IMR-90 (cell line): ENCODE measurements at regions not wholly inside any gene's neighbourhood (a gene's known extent, or its start where the extent isn't known, plus 50 kb on each side); places are given as distances from the start of the nearest gene placed in this dataset.

ENCODE experiments used
- ATAC-seq: fragments of 200-7000 bp; cut with Tn5 transposase; 2 replicates; pipeline ENCODE4 v1.9.1; 2020; ENCODE audit warnings: low read depth, mild to moderate bottlenecking, moderate library complexity
- BruUV-seq: library from RNA; stranded (reverse); fragments of 400-500 nt; replicated peaks from 2 replicates; lab custom pipeline; 2021; lab: Mats Ljungman, UMichigan
- CTCF ChIA-PET: fragments of 300-600 bp; formaldehyde crosslinking; extraction: SDS; loops from one replicate; lab custom pipeline; 2021; ENCODE audit warnings: antibody characterized with exemption; lab: Yijun Ruan, JAX
- POLR2A ChIA-PET: fragments of 300-600 bp; sonication (Branson Sonifier 250); formaldehyde crosslinking; loops from one replicate; lab custom pipeline; 2022; ENCODE audit warnings: antibody characterized with exemption; ENCODE audit not compliant: unreplicated experiment; lab: Charles Lee
- DNase-seq: peaks from one replicate; pipeline ENCODE4 v3.0.0; 2013
- H2AFZ ChIP-seq: replicated peaks from 2 replicates; pipeline ENCODE3; 2013; ENCODE audit warnings: low read length, mild to moderate bottlenecking; ENCODE audit not compliant: poor library complexity
- H2AK5ac ChIP-seq: 2 replicates; pipeline ENCODE4 v1.6.1; 2013; ENCODE audit warnings: low read depth, low read length, inconsistent platforms
- H2AK9ac ChIP-seq: replicated peaks from 2 replicates; pipeline ENCODE3; 2013; ENCODE audit warnings: mild to moderate bottlenecking, low read depth, low read length, moderate library complexity; ENCODE audit not compliant: poor library complexity
- H2BK120ac ChIP-seq: 2 replicates; pipeline ENCODE4 v1.6.1; 2013; ENCODE audit warnings: low read depth, low read length, inconsistent platforms
- H2BK15ac ChIP-seq: 3 replicates; pipeline ENCODE4 v1.6.1; 2013; ENCODE audit warnings: low read depth, low read length, inconsistent platforms
- H2BK20ac ChIP-seq: 2 replicates; pipeline ENCODE4 v1.6.1; 2013; ENCODE audit warnings: low read depth, mild to moderate bottlenecking, inconsistent platforms, low read length, moderate library complexity
- H2BK5ac ChIP-seq: 2 replicates; pipeline ENCODE4 v1.6.1; 2013; ENCODE audit warnings: mild to moderate bottlenecking, low read depth, low read length, inconsistent platforms; ENCODE audit not compliant: poor library complexity, severe bottlenecking
- H3K14ac ChIP-seq: replicated peaks from 2 replicates; pipeline ENCODE4 v1.6.1; 2013; ENCODE audit warnings: low read depth, low read length, inconsistent platforms
- H3K18ac ChIP-seq: 2 replicates; pipeline ENCODE4 v1.6.1; 2013; ENCODE audit warnings: low read depth, low read length, control low read depth
- H3K23ac ChIP-seq: 2 replicates; pipeline ENCODE4 v1.6.1; 2013; ENCODE audit warnings: low read depth, low read length, inconsistent platforms
- H3K27ac ChIP-seq: 2 replicates; pipeline ENCODE4 v1.5.1; 2013; ENCODE audit warnings: mild to moderate bottlenecking, control low read depth, low read length; ENCODE audit not compliant: insufficient read depth
- H3K27me3 ChIP-seq: 2 replicates; pipeline ENCODE4 v1.6.1; 2013; ENCODE audit warnings: low read length; ENCODE audit not compliant: control insufficient read depth, insufficient read depth
- H3K36me3 ChIP-seq: 2 replicates; pipeline ENCODE4 v1.6.1; 2013; ENCODE audit warnings: low read length, mixed read lengths; ENCODE audit not compliant: control insufficient read depth, insufficient read depth
- H3K4ac ChIP-seq: 2 replicates; pipeline ENCODE4 v1.6.1; 2013; ENCODE audit warnings: low read depth, low read length, inconsistent platforms
- H3K4me1 ChIP-seq: 2 replicates; pipeline ENCODE4 v1.6.1; 2013; ENCODE audit warnings: low read length, mixed read lengths; ENCODE audit not compliant: control insufficient read depth, insufficient read depth
- H3K4me2 ChIP-seq: 2 replicates; pipeline ENCODE4 v1.6.1; 2013; ENCODE audit warnings: low read depth, mild to moderate bottlenecking, control low read depth, low read length, moderate library complexity
- H3K4me3 ChIP-seq: 2 replicates; pipeline ENCODE4 v1.5.1; 2013; ENCODE audit warnings: low read depth, mild to moderate bottlenecking, control low read depth, low read length, moderate library complexity; ENCODE audit not compliant: insufficient read depth
- H3K56ac ChIP-seq: 2 replicates; pipeline ENCODE4 v1.6.1; 2013; ENCODE audit warnings: low read length, inconsistent platforms; ENCODE audit not compliant: insufficient read depth; ENCODE audit errors: extremely low read depth
- H3K79me1 ChIP-seq, 2 experiments: 2 replicates each; pipeline ENCODE4 v1.6.1; 2013; ENCODE audit warnings: low read length in 2 of 2, inconsistent platforms in 1 of 2, low read depth in 1 of 2
- H3K9ac ChIP-seq: 2 replicates; pipeline ENCODE4 v1.6.1; 2013; ENCODE audit warnings: low read depth, low read length, control low read depth
- H3K9me1 ChIP-seq: 2 replicates; pipeline ENCODE4 v1.6.1; 2013; ENCODE audit warnings: low read length, inconsistent platforms; ENCODE audit not compliant: insufficient read depth
- H3K9me3 ChIP-seq: 2 replicates; pipeline ENCODE4 v1.6.1; 2013; ENCODE audit warnings: low read length; ENCODE audit not compliant: control insufficient read depth, insufficient read depth
- H4K20me1 ChIP-seq: 2 replicates; pipeline ENCODE4 v1.6.1; 2013; ENCODE audit warnings: low read length, inconsistent platforms; ENCODE audit not compliant: insufficient read depth
- H4K5ac ChIP-seq: 2 replicates; pipeline ENCODE4 v1.6.1; 2013; ENCODE audit warnings: mild to moderate bottlenecking, low read depth, low read length, control low read depth
- H4K8ac ChIP-seq, 2 experiments: 2 replicates each; pipeline ENCODE4 v1.6.1; 2013; ENCODE audit warnings: low read depth in 2 of 2, low read length in 2 of 2, control low read depth in 1 of 2, inconsistent platforms in 1 of 2
- H4K91ac ChIP-seq: 2 replicates; pipeline ENCODE4 v1.6.1; 2013; ENCODE audit warnings: low read depth, low read length, inconsistent platforms; ENCODE audit not compliant: insufficient read depth
- BHLHE40 ChIP-seq: fragments of 150-350 bp; IDR thresholded peaks from 2 replicates; pipeline ENCODE4 v1.6.1; 2016; ENCODE audit warnings: mild to moderate bottlenecking, low read depth, low read length
- CEBPB ChIP-seq: IDR thresholded peaks from 2 replicates; pipeline ENCODE4 v1.6.1; 2012; ENCODE audit warnings: low read depth, low read length, improper control_type of control experiment
- CHD1 ChIP-seq: IDR thresholded peaks from 2 replicates; pipeline ENCODE4 v1.6.1; 2012; ENCODE audit warnings: low read depth, low read length, improper control_type of control experiment
- CTCF ChIP-seq: conservative IDR thresholded peaks from 2 replicates; pipeline ENCODE4 v1.5.1; 2012; ENCODE audit warnings: mild to moderate bottlenecking, low read depth, low read length, improper control_type of control experiment
- ELK1 ChIP-seq: fragments of 150-350 bp; IDR thresholded peaks from 2 replicates; pipeline ENCODE4 v1.6.1; 2016; ENCODE audit warnings: low read depth, mild to moderate bottlenecking, low read length, moderate library complexity, borderline replicate concordance
- FOS ChIP-seq: fragments of 150-350 bp; IDR thresholded peaks from 2 replicates; pipeline ENCODE4 v1.6.1; 2016; ENCODE audit warnings: low read depth, low read length
- MAFK ChIP-seq: IDR thresholded peaks from 2 replicates; pipeline ENCODE4 v1.6.1; 2012; ENCODE audit warnings: low read depth, low read length, improper control_type of control experiment
- MAZ ChIP-seq: IDR thresholded peaks from 2 replicates; pipeline ENCODE4 v1.6.1; 2012; ENCODE audit warnings: low read depth, mild to moderate bottlenecking, low read length, improper control_type of control experiment, moderate library complexity, borderline replicate concordance
- MXI1 ChIP-seq: IDR thresholded peaks from 2 replicates; pipeline ENCODE4 v1.6.1; 2012; ENCODE audit warnings: low read depth, mild to moderate bottlenecking, low read length, moderate library complexity, borderline replicate concordance
- NFE2L2 ChIP-seq: fragments of 150-350 bp; IDR thresholded peaks from 2 replicates; pipeline ENCODE4 v1.6.1; 2016; ENCODE audit warnings: low read depth, mild to moderate bottlenecking, low read length
- POLR2A ChIP-seq: IDR thresholded peaks from 2 replicates; pipeline ENCODE4 v1.6.1; 2012; ENCODE audit warnings: mild to moderate bottlenecking, low read depth, low read length
- RAD21 ChIP-seq: IDR thresholded peaks from 2 replicates; pipeline ENCODE4 v1.6.1; 2012; ENCODE audit warnings: low read length, improper control_type of control experiment
- RCOR1 ChIP-seq: IDR thresholded peaks from 2 replicates; pipeline ENCODE4 v1.6.1; 2012; ENCODE audit warnings: mild to moderate bottlenecking, low read length, improper control_type of control experiment; ENCODE audit not compliant: insufficient replicate concordance
- RFX5 ChIP-seq: IDR thresholded peaks from 2 replicates; pipeline ENCODE4 v1.8.0; 2012; ENCODE audit warnings: low read depth, mild to moderate bottlenecking, low read length, moderate library complexity
- SMC3 ChIP-seq: fragments of 150-350 bp; IDR thresholded peaks from 2 replicates; pipeline ENCODE4 v1.6.1; 2016; ENCODE audit warnings: low read depth, mild to moderate bottlenecking, antibody characterized with exemption, low read length, moderate library complexity
- USF2 ChIP-seq: fragments of 150-350 bp; IDR thresholded peaks from 2 replicates; pipeline ENCODE4 v1.6.1; 2017; ENCODE audit warnings: mild to moderate bottlenecking, antibody characterized with exemption, low read length, low read depth
- WGBS, 2 experiments: methylation state at CpG; one replicate each; pipeline versions ENCODE4 v1.1.5 to v1.1.7; 2013; ENCODE audit warnings: missing lambda C conversion rate in 2 of 2; ENCODE audit not compliant: insufficient read length in 1 of 2; ENCODE audit errors: extremely low coverage in 2 of 2; 5-methylcytosine and 5-hydroxymethylcytosine counted together
- dilution Hi-C: fragments of 300-500 bp; cut with HindIII; formaldehyde crosslinking; loops from one replicate; pipeline ENCODE4 v1.14.3; 2018; ENCODE audit warnings: low sequenced_read_pairs; ENCODE audit not compliant: unreplicated experiment
- in situ Hi-C: fragments of 300-500 bp; cut with MboI; formaldehyde crosslinking; loops from 3 replicates; pipeline ENCODE4 v1.14.3; 2019; ENCODE audit warnings: low sequenced_read_pairs, inconsistent platforms, mixed read lengths
- intact Hi-C: fragments of 100-400 bp; cut with micrococcal nuclease; formaldehyde crosslinking; loops from 2 replicates; pipeline ENCODE4 v1.10.0; 2022

- no peak overlapping the region for H3K23ac ChIP-seq
- H3K9ac ChIP-seq, result no peak overlapping the region
- no peak for TF ChIP-seq MAZ
- no peak for TF ChIP-seq MXI1
- no peak for TF ChIP-seq SMC3
- no peak for TF ChIP-seq RFX5
- no peak for TF ChIP-seq CTCF
- no peak for TF ChIP-seq USF2
- TF ChIP-seq RAD21, result no peak
- TF ChIP-seq CHD1, result no peak
- TF ChIP-seq MAFK, result no peak
- no peak for TF ChIP-seq RCOR1
- TF ChIP-seq POLR2A, result no peak
- peak; percentile 97 for TF ChIP-seq CEBPB
- 0 out of 2 replicates have a peak, but pooled peaks have one; percentile 12 for TF ChIP-seq FOS
- peak; percentile 45; the same call in 1 of the 2 replicates for TF ChIP-seq BHLHE40
- no peak for TF ChIP-seq ELK1
- peak; percentile 84 for TF ChIP-seq NFE2L2
- peak overlapping the region; percentile 16; the same call in 1 of the 2 replicates for H3K4me2 ChIP-seq
- dilution Hi-C loops, result no loop called here
- H2BK120ac ChIP-seq, result no peak overlapping the region
- DNase-seq, result peak; percentile 95
- no peak overlapping the region for H2BK15ac ChIP-seq
- no peak overlapping the region for H2BK5ac ChIP-seq
- no peak overlapping the region for H3K27ac ChIP-seq
- WGBS, 2 experiments, result 18% methylated on average over 3 of the region's 9 CpGs; no CpG with 5 or more reads in 1 of the 2 experiments
- H2AK5ac ChIP-seq, result no peak overlapping the region
- in situ Hi-C loops, result no loop called here
- no peak overlapping the region for H2AK9ac ChIP-seq
- H4K20me1 ChIP-seq, result no peaks in the 10 kb centered on the region
- no peak overlapping the region for H4K8ac ChIP-seq
- no peak overlapping the region for H3K18ac ChIP-seq
- no peaks in the 10 kb centered on the region for H3K79me1 ChIP-seq
- no peak overlapping the region for H3K56ac ChIP-seq
- H3K4me1 ChIP-seq, result peaks cover 12% of the 10 kb centered on the region; the same call in 1 of the 2 replicates
- H3K9me3 ChIP-seq, result no peaks in the 10 kb centered on the region
- no peaks in the 10 kb centered on the region for H3K36me3 ChIP-seq
- ATAC-seq, result peak; percentile 53
- H4K91ac ChIP-seq, result no peak overlapping the region
- peak overlapping the region; percentile 60; the same call in 1 of the 2 replicates for H2BK20ac ChIP-seq
- H4K5ac ChIP-seq, result no peak overlapping the region
- intact Hi-C loops, result no loop called here
- H3K4me3 ChIP-seq, result no peak overlapping the region
- no peak overlapping the region for H2AFZ ChIP-seq
- H3K4ac ChIP-seq, result 0 out of 2 replicates have a peak overlapping the region, but pooled peaks have one; percentile 3
- CTCF ChIA-PET, result no interaction called here
- BruUV-seq, result no TSS peak
- H3K27me3 ChIP-seq, result no peaks in the 10 kb centered on the region
- 0 out of 2 replicates have a peak, but pooled peaks cover 3% of the 10 kb centered on the region for H3K9me1 ChIP-seq
- no peak overlapping the region for H3K14ac ChIP-seq
- POLR2A ChIA-PET, result no interaction called here
Measured at GRCh38 chr2:45177870-45178269, 168.6 kb upstream of the SIX2 start.
